ENCODE measurements at regions not wholly inside any gene's neighbourhood (a gene's known extent, or its start where the extent isn't known, plus 50 kb on each side); places are given as distances from the start of the nearest gene placed in this dataset.
"Not testable (repeated sequence)": the region's sequence is repeated elsewhere in the genome, so short reads cannot be mapped to it uniquely, and the experiment has no call there.

DNA sequence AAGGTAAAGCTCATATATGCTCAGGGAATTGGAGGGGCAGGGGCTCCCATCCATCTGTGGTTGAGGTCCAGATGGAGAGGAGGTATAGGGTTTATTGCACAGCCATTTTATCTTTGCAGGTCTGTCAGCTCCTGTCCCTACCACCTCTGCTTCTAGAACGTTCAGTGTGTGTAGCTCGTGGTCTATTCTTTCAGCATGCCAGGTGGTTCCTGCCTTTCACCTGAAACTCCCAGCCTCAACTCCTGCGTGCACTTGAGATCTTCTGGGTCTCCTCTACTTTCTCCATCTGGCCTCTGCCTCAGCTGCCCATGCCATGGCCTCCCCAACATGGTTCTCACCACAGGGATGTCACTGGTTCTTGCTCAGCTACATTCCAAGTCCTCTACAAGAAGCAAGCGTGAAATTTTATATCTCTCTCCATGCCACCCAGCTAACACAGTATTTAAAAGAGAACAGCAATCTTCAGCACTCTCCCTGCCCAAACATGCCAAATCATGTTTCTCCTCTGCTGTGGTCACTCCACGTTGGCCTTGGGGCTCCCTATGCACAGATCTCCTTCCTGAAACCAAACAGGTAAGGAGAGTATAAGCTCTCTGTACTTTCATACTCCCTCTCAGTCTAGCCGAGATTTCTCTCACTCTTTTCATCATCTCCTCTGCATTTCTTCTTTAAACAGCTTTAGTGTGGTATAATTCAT is 157.8 kb upstream of the TRPC6 start:
- no peak for DNase-seq (ENCODE audit: low spot score)

GRCh38 chr11:101741061-101741460 is 157.3 kb upstream of the TRPC6 start:
- DNase-seq (ENCODE audit: low spot score) = no peak

DNA sequence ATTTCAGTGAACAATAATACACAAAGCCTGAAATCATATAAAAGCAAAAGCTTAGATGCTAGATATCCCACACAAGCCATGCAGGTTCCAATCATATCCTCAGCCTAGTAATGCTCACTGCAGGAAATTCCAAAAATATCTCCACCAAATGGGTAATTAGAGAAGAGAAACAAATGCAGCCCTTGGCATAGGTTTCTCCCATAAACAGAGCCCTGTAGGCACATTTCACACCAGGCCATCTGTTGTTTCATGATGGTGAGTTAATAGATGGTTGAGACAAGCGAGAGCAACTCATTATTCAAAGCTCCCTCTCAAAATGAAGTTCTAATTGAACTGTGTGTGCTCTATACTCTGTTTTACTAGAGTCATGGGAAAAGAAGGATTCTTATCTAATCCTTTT is 154.6 kb upstream of the TRPC6 start:
- no peak for DNase-seq (ENCODE audit: low spot score)

- no peak for DNase-seq (ENCODE audit: low spot score)
These were observed 145.7 kb upstream of the TRPC6 start for GRCh38 chr11:101729406-101730078.

- no peak for DNase-seq (ENCODE audit: low spot score)
These were observed 143.6 kb upstream of the TRPC6 start for GRCh38 chr11:101727451-101727850.

GRCh38 chr11:101726988-101727387 is 143.2 kb upstream of the TRPC6 start:
- no peak for DNase-seq (ENCODE audit: low spot score)

DNA sequence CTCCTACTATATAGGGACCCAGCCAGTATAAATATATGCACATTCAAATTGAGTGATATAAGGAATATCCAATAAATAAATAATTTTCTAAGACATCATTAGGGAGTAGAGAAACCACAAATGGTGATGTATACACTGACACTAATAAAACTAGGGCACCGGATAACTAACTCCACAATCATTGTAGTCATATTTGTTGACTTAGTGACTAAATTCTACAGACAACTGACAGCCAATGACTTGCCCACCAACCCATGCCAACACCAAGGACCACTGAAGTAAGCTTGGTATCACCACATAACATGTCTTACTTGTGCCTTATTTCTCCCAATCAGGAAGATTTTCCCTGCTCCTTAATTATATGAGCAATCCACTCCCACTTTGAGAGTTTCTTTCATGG is 139.6 kb upstream of the TRPC6 start:
- DNase-seq (ENCODE audit: low spot score) = no peak

- no peak for DNase-seq (ENCODE audit: low spot score)
These were observed 137.5 kb upstream of the TRPC6 start for GRCh38 chr11:101721270-101721669.

- no peak for DNase-seq (ENCODE audit: low spot score)
These were observed 134.6 kb upstream of the TRPC6 start for GRCh38 chr11:101718402-101718801.

GRCh38 chr11:101717619-101718018 is 133.8 kb upstream of the TRPC6 start:
- no peak for DNase-seq (ENCODE audit: low spot score)

GRCh38 chr11:101715281-101715680 is 131.5 kb upstream of the TRPC6 start:
- DNase-seq (ENCODE audit: low spot score) = no peak

DNA sequence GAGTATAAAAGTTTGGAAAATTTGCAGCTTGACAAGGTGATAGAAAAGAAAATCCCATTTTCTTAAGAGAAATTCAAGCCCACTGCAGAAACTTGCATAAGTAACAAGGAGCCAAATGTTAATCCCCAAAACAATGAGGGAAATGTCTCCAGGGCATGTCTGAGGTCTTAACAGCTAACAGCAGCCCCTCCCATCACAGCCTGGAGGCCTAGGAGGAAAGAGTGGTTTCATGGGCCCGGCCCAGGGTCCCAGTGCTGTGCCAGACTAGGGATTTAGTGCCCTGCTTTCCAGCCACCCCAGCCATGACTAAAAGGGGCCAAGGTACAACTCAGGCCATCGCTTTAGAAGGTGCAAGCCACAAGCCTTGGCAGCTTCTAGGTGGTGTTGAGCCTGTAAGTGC is 123.7 kb upstream of the TRPC6 start:
- no peak for DNase-seq (ENCODE audit: low spot score)

GRCh38 chr11:101706541-101706940 is 122.7 kb upstream of the TRPC6 start:
- DNase-seq (ENCODE audit: low spot score) = no peak

GRCh38 chr11:101705972-101706371 is 122.2 kb upstream of the TRPC6 start:
- DNase-seq (ENCODE audit: low spot score) = no peak

DNA sequence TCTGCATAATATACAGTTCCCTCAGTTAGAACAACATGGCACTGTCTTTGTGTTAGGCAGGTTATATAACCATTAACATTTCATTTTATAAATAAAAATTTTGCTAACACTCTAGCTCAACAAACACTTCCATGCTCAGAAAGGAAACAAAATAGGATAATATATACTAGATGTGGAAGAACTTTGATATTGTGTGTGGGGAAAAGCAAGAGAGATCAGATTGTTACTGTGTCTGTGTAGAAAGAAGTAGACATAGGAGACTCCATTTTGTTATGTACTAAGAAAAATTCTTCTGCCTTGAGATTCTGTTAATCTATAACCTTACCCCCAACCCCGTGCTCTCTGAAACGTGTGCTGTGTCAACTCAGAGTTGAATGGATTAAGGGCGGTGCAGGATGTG is 111.1 kb upstream of the TRPC6 start:
- not testable (repeated sequence) for DNase-seq (ENCODE audit: low spot score)

DNA sequence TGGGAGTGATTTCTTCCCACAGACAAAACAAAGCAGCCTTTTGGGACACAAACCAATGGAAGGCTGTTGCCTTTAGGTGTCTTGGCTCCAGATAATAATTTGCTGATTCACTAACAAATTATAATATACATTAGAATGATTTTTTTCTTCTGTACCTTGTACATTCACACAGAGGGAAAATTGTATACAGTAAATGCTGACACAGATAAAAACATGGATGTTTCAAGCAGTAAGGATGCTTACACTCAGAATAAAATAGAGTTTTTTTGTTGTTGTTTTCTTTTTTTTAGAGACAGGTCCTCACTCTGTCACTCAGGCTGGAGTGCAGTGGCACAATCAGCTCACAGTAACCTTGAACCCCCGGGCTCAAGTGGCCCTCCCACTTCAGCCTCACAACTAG is 109.2 kb upstream of the TRPC6 start:
- DNase-seq (ENCODE audit: low spot score) = no peak

DNA sequence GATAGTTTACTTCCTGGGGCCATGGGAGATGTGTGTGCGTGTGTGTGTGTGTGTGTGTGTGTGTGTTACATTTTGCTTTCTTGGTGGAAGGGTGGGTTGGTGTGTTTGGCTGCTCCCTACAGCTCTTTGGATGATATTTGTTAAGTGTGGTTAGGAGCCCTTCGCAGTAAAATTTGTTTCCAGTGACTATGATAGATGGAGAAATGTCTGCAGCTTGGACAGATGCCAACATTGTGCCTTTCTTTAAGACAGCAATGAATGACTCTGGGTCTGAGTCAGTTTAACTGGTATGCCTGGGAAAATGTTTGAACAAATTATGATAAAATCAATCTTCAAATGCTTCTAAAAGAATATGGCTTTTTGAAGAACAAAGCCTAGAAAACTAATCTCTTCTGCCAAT is 102.7 kb upstream of the TRPC6 start:
- DNase-seq (ENCODE audit: low spot score) = no peak

- no peak for DNase-seq (ENCODE audit: low spot score)
These were observed 84.4 kb upstream of the TRPC6 start for GRCh38 chr11:101668236-101668635.

- no peak for DNase-seq (ENCODE audit: low spot score)
These were observed 83.1 kb upstream of the TRPC6 start for GRCh38 chr11:101666916-101667315.

DNA sequence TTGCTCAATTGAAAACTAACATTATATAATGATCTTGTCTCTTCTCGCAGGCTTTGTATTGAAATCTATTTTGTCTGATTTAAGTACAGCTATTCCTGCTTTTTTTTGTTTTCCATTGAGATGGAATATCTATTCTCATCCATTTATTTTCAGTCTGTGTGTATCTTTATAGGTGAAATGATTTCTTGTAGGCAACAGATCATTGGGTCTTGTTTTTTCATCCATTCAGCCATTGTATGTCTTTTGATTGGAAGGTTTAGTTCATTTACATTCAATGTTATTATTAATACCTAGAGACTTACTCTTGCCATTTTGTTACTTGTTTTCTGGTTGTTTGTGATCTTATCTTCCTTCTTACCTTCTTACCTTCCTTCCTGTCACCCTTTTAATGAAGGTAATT is 77.8 kb upstream of the TRPC6 start:
- DNase-seq (ENCODE audit: low spot score) = no peak

All from NAMALWA (cell line).